ENCODE measurements at regions not wholly inside any gene's neighbourhood (a gene's known extent, or its start where the extent isn't known, plus 50 kb on each side); places are given as distances from the start of the nearest gene placed in this dataset.

GRCh38 chr4:10983885-10984640, 299.5 kb upstream of the CLNK start:
- TF ChIP-seq RAD21 (conservative IDR thresholded peaks at IDR 0.05 in 1 of 2, IDR thresholded peaks at IDR 0.05 in 1 of 2) (no peak), CHD4 (IDR thresholded peaks at IDR 0.05; ENCODE audit: borderline replicate concordance) (no peak), REST (IDR thresholded peaks at IDR 0.05) (no peak), CTCF (IDR thresholded peaks at IDR 0.05) (no peak), TFCP2L1 (CRISPR knock-in tag; IDR thresholded peaks at IDR 0.05) (no peak), BCL3 (IDR thresholded peaks at IDR 0.05) (no peak), MYC (IDR thresholded peaks at IDR 0.05; ENCODE audit: borderline replicate concordance, low read length) (no peak), MAZ (IDR thresholded peaks at IDR 0.05; ENCODE audit: borderline replicate concordance, low read depth, low read length) (no peak), POLR2A (IDR thresholded peaks at IDR 0.05; ENCODE audit: low read length) (no peak), HDAC2 (IDR thresholded peaks at IDR 0.05) (no peak), EP300 (IDR thresholded peaks at IDR 0.05) (no peak), EHMT2 (IDR thresholded peaks at IDR 0.05; ENCODE audit: low read depth) (no peak), BHLHE40 (IDR thresholded peaks at IDR 0.05; ENCODE audit: low read depth, low read length) (no peak)

Data from A549 (cell line).